Spleen (tissue), 11 donors: ENCODE measurements at regions not wholly inside any gene's neighbourhood (a gene's known extent, or its start where the extent isn't known, plus 50 kb on each side); places are given as distances from the start of the nearest gene placed in this dataset.

Experiments used
- DNase-seq: peaks from one replicate; pipeline ENCODE4 v3.0.0-alpha.2; 2020
- H3K27ac ChIP-seq, 8 donors: fragments of 200-600 bp; sonication (generic) in 7 of 8; 1 replicate in 4 of 8; 2 replicates in 4 of 8; pipeline versions ENCODE4 v1.5.0 to v1.8.0; 2016 to 2021; ENCODE audit warnings: inconsistent platforms in 4 of 8, mild to moderate bottlenecking in 4 of 8, moderate library complexity in 1 of 8
- H3K27me3 ChIP-seq, 7 donors: fragments of 200-600 bp; sonication (generic) in 6 of 7; replicated peaks in 1 of 7; 1 replicate in 4 of 7; 2 replicates in 3 of 7; pipeline versions ENCODE4 v1.5.0 to v1.8.0; 2016 to 2021; ENCODE audit warnings: inconsistent platforms in 3 of 7, mild to moderate bottlenecking in 1 of 7
- H3K36me3 ChIP-seq, 6 donors: fragments of 200-600 bp; sonication (generic) in 5 of 6; 1 replicate in 4 of 6; 2 replicates in 2 of 6; pipeline versions ENCODE4 v1.5.0 to v1.8.0; 2016 to 2021; ENCODE audit warnings: inconsistent platforms in 2 of 6
- H3K4me1 ChIP-seq, 6 donors: fragments of 200-600 bp; sonication (generic) in 5 of 6; 1 replicate in 3 of 6; 2 replicates in 3 of 6; pipeline versions ENCODE4 v1.5.0 to v1.8.0; 2016 to 2021; ENCODE audit warnings: inconsistent platforms in 3 of 6
- H3K4me3 ChIP-seq, 8 donors: fragments of 200-600 bp; sonication (generic) in 7 of 8; 1 replicate in 4 of 8; 2 replicates in 4 of 8; pipeline versions ENCODE4 v1.5.0 to v1.8.0; 2016 to 2021; ENCODE audit warnings: inconsistent platforms in 4 of 8, mild to moderate bottlenecking in 4 of 8, moderate library complexity in 2 of 8
- H3K9me3 ChIP-seq, 8 donors: fragments of 200-600 bp; sonication (generic) in 7 of 8; 1 replicate in 4 of 8; 2 replicates in 4 of 8; pipeline versions ENCODE4 v1.5.0 to v1.8.0; 2016 to 2021; ENCODE audit warnings: inconsistent platforms in 4 of 8
- CTCF ChIP-seq, 11 experiments: fragments of 200-600 bp in 7 of 11; fragments of 450-650 bp in 4 of 11; sonication (generic) in 4 of 11; IDR thresholded peaks in 8 of 11; conservative IDR thresholded peaks in 3 of 11; 1 replicate in 7 of 11; 2 replicates in 4 of 11; pipeline versions ENCODE4 v1.4.0 to v1.8.0; 2016 to 2021; ENCODE audit warnings: antibody characterized with exemption in 11 of 11, inconsistent platforms in 4 of 11, mild to moderate bottlenecking in 1 of 11
- POLR2A ChIP-seq, 3 donors: fragments of 450-650 bp; IDR thresholded peaks; one replicate each; pipeline ENCODE4 v1.5.1; 2017; ENCODE audit warnings: antibody characterized with exemption in 3 of 3, mild to moderate bottlenecking in 1 of 3
- POLR2AphosphoS5 ChIP-seq, 3 donors: sonication (generic); formaldehyde crosslinking; IDR thresholded peaks; one replicate each; pipeline ENCODE4 v1.5.1; 2017; ENCODE audit warnings: antibody characterized with exemption in 3 of 3
- WGBS, 5 donors: extraction: QIAGEN DNeasy Blood & Tissue Kit in 3 of 5; methylation state at CpG; one replicate each; pipeline versions ENCODE4 v1.1.5 to v1.1.7; 2013 to 2018; 5-methylcytosine and 5-hydroxymethylcytosine counted together
- intact Hi-C: fragments of 100-400 bp; cut with DNase I; formaldehyde crosslinking; loops from one replicate; pipeline ENCODE4 v1.15.0; 2023; ENCODE audit warnings: low total_unique reads
- donor health status: healthy with polysubstance abuse.
- donor health status: DM: no; HTN: no; CAD: no; lungs with moderate emphysema.
- donor health status: DM: no; HTN: no; CAD: no.
- donor health status: Bipolar disorder and iron deficiency.
- donor health status: healthy.
- donor health status: DM: no; HTN: no; CAD: no.
- donor health status: DM: yes; HTN: yes; CAD: no.

GRCh38 chr12:114744691-114745090 is 60.7 kb upstream of the TBX3 start:
- Histone ChIP-seq H3K4me1 (peaks cover 0 to 4% (median 0%) of the 10 kb centered on the region in 6 donors), H3K9me3 (no peaks in the 10 kb centered on the region), H3K27me3 (no peaks in the 10 kb centered on the region), H3K4me3 (no peak overlapping the region), H3K36me3 (no peaks in the 10 kb centered on the region), H3K27ac (no peak overlapping the region)
- no peak for DNase-seq
- WGBS, 5 donors = 80 to 87% (median 82%) methylated on average over 15 of the region's 15 CpGs
- TF ChIP-seq POLR2AphosphoS5 (IDR thresholded peaks at IDR 0.05) = no peak
- TF ChIP-seq POLR2A (IDR thresholded peaks at IDR 0.05) = no peak
- TF ChIP-seq CTCF (IDR thresholded peaks at IDR 0.05 in 8 of 11, conservative IDR thresholded peaks at IDR 0.05 in 3 of 11) = no peak
- intact Hi-C loops = no loop called here

GRCh38 chr12:114744285-114744684 is 60.3 kb upstream of the TBX3 start:
- Histone ChIP-seq H3K4me3 (no peak overlapping the region), H3K27ac (no peak overlapping the region), H3K36me3 (no peaks in the 10 kb centered on the region), H3K4me1 (peaks cover 0 to 4% (median 0%) of the 10 kb centered on the region in 6 donors), H3K27me3 (no peaks in the 10 kb centered on the region), H3K9me3 (no peaks in the 10 kb centered on the region)
- intact Hi-C loops = no loop called here
- no peak for DNase-seq
- TF ChIP-seq POLR2A (IDR thresholded peaks at IDR 0.05) (no peak), POLR2AphosphoS5 (IDR thresholded peaks at IDR 0.05) (no peak), CTCF (IDR thresholded peaks at IDR 0.05 in 8 of 11, conservative IDR thresholded peaks at IDR 0.05 in 3 of 11) (no peak)
- WGBS, 5 donors = 87 to 95% (median 89%) methylated on average over 6 of the region's 6 CpGs

- 69 to 95% (median 79%) methylated on average over 1 of the region's 1 CpG for WGBS, 5 donors
- H3K27me3 ChIP-seq = peaks cover 0 to under 1% (median 0%) of the 10 kb centered on the region in 7 donors
- no peak overlapping the region for H3K27ac ChIP-seq
- peaks cover 0 to 4% (median 0%) of the 10 kb centered on the region in 6 donors for H3K4me1 ChIP-seq
- no peak for DNase-seq
- no peak for TF ChIP-seq POLR2AphosphoS5 (IDR thresholded peaks at IDR 0.05)
- no peak for TF ChIP-seq POLR2A (IDR thresholded peaks at IDR 0.05)
- TF ChIP-seq CTCF (IDR thresholded peaks at IDR 0.05 in 8 of 11, conservative IDR thresholded peaks at IDR 0.05 in 3 of 11) = no peak
- H3K9me3 ChIP-seq = no peaks in the 10 kb centered on the region
- no peaks in the 10 kb centered on the region for H3K36me3 ChIP-seq
- H3K4me3 ChIP-seq = no peak overlapping the region
- intact Hi-C loops = no loop called here
Observed at GRCh38 chr12:114743799-114744198, 59.8 kb upstream of the TBX3 start.

- no peak overlapping the region for H3K27ac ChIP-seq
- no peak for TF ChIP-seq POLR2A (IDR thresholded peaks at IDR 0.05)
- TF ChIP-seq CTCF (IDR thresholded peaks at IDR 0.05 in 8 of 11, conservative IDR thresholded peaks at IDR 0.05 in 3 of 11) = no peak
- no peak for TF ChIP-seq POLR2AphosphoS5 (IDR thresholded peaks at IDR 0.05)
- H3K27me3 ChIP-seq = peaks cover 0 to 5% (median 0%) of the 10 kb centered on the region in 7 donors
- intact Hi-C loops = no loop called here
- no peak for DNase-seq
- WGBS, 5 donors = 60 to 91% (median 68%) methylated on average over 4 of the region's 4 CpGs
- H3K9me3 ChIP-seq = no peaks in the 10 kb centered on the region
- H3K4me1 ChIP-seq = peaks cover 0 to 4% (median 0%) of the 10 kb centered on the region in 6 donors
- no peak overlapping the region for H3K4me3 ChIP-seq
- no peaks in the 10 kb centered on the region for H3K36me3 ChIP-seq
Observed at GRCh38 chr12:114743289-114743688, 59.3 kb upstream of the TBX3 start.
